GM23338 (cell line): ENCODE measurements at regions not wholly inside any gene's neighbourhood (a gene's known extent, or its start where the extent isn't known, plus 50 kb on each side); places are given as distances from the start of the nearest gene placed in this dataset.

ENCODE experiments used
- ATAC-seq: fragments of 200-7000 bp; cut with Tn5 transposase; 3 replicates; pipeline ENCODE4 v1.9.1; 2020
- DNase-seq: peaks from one replicate; pipeline ENCODE4 v3.0.0-alpha.2; 2015; ENCODE audit warnings: low spot score
- H2AFZ ChIP-seq: fragments of 200-600 bp; sonication (generic); 2 replicates; pipeline ENCODE4 v1.8.0; 2016; ENCODE audit warnings: antibody characterized with exemption, mild to moderate bottlenecking, moderate library complexity
- H3F3A ChIP-seq: fragments of 200-600 bp; sonication (generic); replicated peaks from 2 replicates; pipeline ENCODE4 v1.8.0; 2017; ENCODE audit warnings: antibody characterized with exemption, mixed run types, low read depth
- H3K27ac ChIP-seq: fragments of 200-600 bp; sonication (generic); 2 replicates; pipeline ENCODE4 v1.6.1; 2016; ENCODE audit warnings: low read depth
- H3K27me3 ChIP-seq: fragments of 200-600 bp; sonication (generic); 2 replicates; pipeline ENCODE4 v1.8.0; 2016; ENCODE audit warnings: mild to moderate bottlenecking, mixed run types, moderate library complexity; ENCODE audit not compliant: insufficient read depth
- H3K36me3 ChIP-seq: fragments of 200-600 bp; sonication (generic); 2 replicates; pipeline ENCODE4 v1.8.0; 2016; ENCODE audit warnings: mild to moderate bottlenecking; ENCODE audit not compliant: insufficient read depth
- H3K4me1 ChIP-seq: fragments of 200-600 bp; sonication (generic); 2 replicates; pipeline ENCODE4 v1.8.0; 2016; ENCODE audit warnings: mild to moderate bottlenecking, moderate library complexity; ENCODE audit not compliant: insufficient read depth
- H3K4me2 ChIP-seq: fragments of 200-600 bp; sonication (generic); 2 replicates; pipeline ENCODE4 v1.7.1; 2017; ENCODE audit warnings: mixed run types
- H3K4me3 ChIP-seq: fragments of 200-600 bp; sonication (generic); 2 replicates; pipeline ENCODE4 v1.6.1; 2016; ENCODE audit warnings: mixed run types
- H3K79me2 ChIP-seq: fragments of 200-600 bp; sonication (generic); replicated peaks from 2 replicates; pipeline ENCODE4 v1.8.0; 2017; ENCODE audit warnings: mild to moderate bottlenecking; ENCODE audit not compliant: insufficient read depth
- H3K9me2 ChIP-seq: fragments of 200-600 bp; sonication (generic); 2 replicates; pipeline ENCODE4 v1.8.0; 2017; ENCODE audit not compliant: insufficient read depth
- H4K20me1 ChIP-seq: fragments of 200-600 bp; sonication (generic); replicated peaks from 2 replicates; pipeline ENCODE4 v1.8.0; 2017; ENCODE audit warnings: mild to moderate bottlenecking; ENCODE audit not compliant: insufficient read depth
- H3K27ac Mint-ChIP-seq: 2 replicates; pipeline ENCODE4 v1.8.0; 2020; ENCODE audit warnings: inconsistent platforms, mild to moderate bottlenecking, moderate library complexity, mixed read lengths
- H3K27me3 Mint-ChIP-seq: 3 replicates; pipeline ENCODE4 v1.8.0; 2022; ENCODE audit warnings: low read depth, mild to moderate bottlenecking, moderate library complexity, mixed read lengths, inconsistent platforms; ENCODE audit not compliant: insufficient read depth, poor library complexity
- H3K36me3 Mint-ChIP-seq: 3 replicates; pipeline ENCODE4 v1.8.0; 2021; ENCODE audit warnings: low read depth, mild to moderate bottlenecking, inconsistent platforms, moderate library complexity, mixed read lengths
- H3K4me1 Mint-ChIP-seq: 3 replicates; pipeline ENCODE4 v1.8.0; 2020; ENCODE audit warnings: mild to moderate bottlenecking, inconsistent platforms, mixed read lengths
- H3K4me3 Mint-ChIP-seq: 3 replicates; pipeline ENCODE4 v1.8.0; 2021; ENCODE audit warnings: moderate library complexity, mild to moderate bottlenecking, inconsistent platforms, mixed read lengths
- H3K9me3 Mint-ChIP-seq: 3 replicates; pipeline ENCODE4 v1.8.0; 2020; ENCODE audit warnings: moderate library complexity, mild to moderate bottlenecking, inconsistent platforms, mixed read lengths
- CREB1 ChIP-seq: fragments of 250-450 bp; sonication (Bioruptor Pico); IDR thresholded peaks from 2 replicates; pipeline ENCODE4 v1.5.0; 2020; ENCODE audit warnings: low read depth, mild to moderate bottlenecking, moderate library complexity
- CTCF ChIP-seq, 2 experiments: fragments of 200-600 bp in 1 of 2; sonication (generic) in 1 of 2; conservative IDR thresholded peaks; 2 replicates each; pipeline versions ENCODE4 v1.5.1 to v1.6.1; 2016 to 2017; ENCODE audit warnings: antibody characterized with exemption in 2 of 2, low read depth in 2 of 2, mild to moderate bottlenecking in 2 of 2, moderate library complexity in 1 of 2
- ETS1 ChIP-seq: IDR thresholded peaks from 2 replicates; pipeline ENCODE4 v1.6.1; 2016; ENCODE audit warnings: antibody characterized with exemption
- EZH2 ChIP-seq: fragments of 200-600 bp; sonication (generic); IDR thresholded peaks from one replicate; pipeline ENCODE4 v1.8.0; 2017; ENCODE audit warnings: antibody characterized with exemption, mild to moderate bottlenecking, low read depth; ENCODE audit not compliant: unreplicated experiment
- EZH2phosphoT487 ChIP-seq: fragments of 200-600 bp; sonication (generic); IDR thresholded peaks from one replicate; pipeline ENCODE4 v1.8.1; 2018; ENCODE audit warnings: antibody characterized with exemption; ENCODE audit not compliant: unreplicated experiment
- JUNB ChIP-seq: IDR thresholded peaks from one replicate; pipeline ENCODE4 v1.6.1; 2016; ENCODE audit warnings: antibody characterized with exemption; ENCODE audit not compliant: unreplicated experiment
- NANOG ChIP-seq: IDR thresholded peaks from 2 replicates; pipeline ENCODE4 v1.6.1; 2016; ENCODE audit warnings: antibody characterized with exemption, borderline replicate concordance
- POLR2AphosphoS5 ChIP-seq: IDR thresholded peaks from 2 replicates; pipeline ENCODE4 v1.6.1; 2016; ENCODE audit warnings: antibody characterized with exemption, low read depth
- REST ChIP-seq: IDR thresholded peaks from one replicate; pipeline ENCODE4 v1.6.1; 2018; ENCODE audit warnings: antibody characterized with exemption; ENCODE audit not compliant: unreplicated experiment
- STAT1 ChIP-seq: IDR thresholded peaks from one replicate; pipeline ENCODE4 v1.6.1; 2016; ENCODE audit warnings: antibody characterized with exemption; ENCODE audit not compliant: unreplicated experiment
- ZNF114 ChIP-seq: fragments of 250-450 bp; sonication (Bioruptor Pico); IDR thresholded peaks from 2 replicates; pipeline ENCODE4 v1.5.0; 2020; ENCODE audit warnings: mild to moderate bottlenecking, moderate library complexity
- ZNF331 ChIP-seq: fragments of 250-450 bp; sonication (Bioruptor Pico); IDR thresholded peaks from 2 replicates; pipeline ENCODE4 v1.5.0; 2020; ENCODE audit warnings: low read depth, mild to moderate bottlenecking, moderate library complexity
- ZNF462 ChIP-seq: fragments of 250-450 bp; sonication (Bioruptor Pico); IDR thresholded peaks from 2 replicates; pipeline ENCODE4 v1.5.0; 2020; ENCODE audit warnings: mild to moderate bottlenecking, moderate library complexity

- H3K27me3 Mint-ChIP-seq = peaks cover 2% of the 10 kb centered on the region
- no peak for TF ChIP-seq ETS1
- no peak for TF ChIP-seq EZH2
- no peak for TF ChIP-seq NANOG
- TF ChIP-seq JUNB = no peak
- no peak for TF ChIP-seq REST
- TF ChIP-seq ZNF331 = no peak
- TF ChIP-seq STAT1 = no peak
- no peak for TF ChIP-seq POLR2AphosphoS5
- no peak for TF ChIP-seq ZNF462 (CRISPR knock-in tag)
- no peak for TF ChIP-seq CREB1
- TF ChIP-seq CTCF (conservative IDR thresholded peaks at IDR 0.05; ENCODE audit: low read depth in 2 of 2) = no peak
- TF ChIP-seq ZNF114 (CRISPR knock-in tag) = no peak
- TF ChIP-seq EZH2phosphoT487 = no peak
- ATAC-seq = no peak
- H3K9me2 ChIP-seq = no peaks in the 10 kb centered on the region
- H3K4me3 Mint-ChIP-seq = no peak overlapping the region
- H3K9me3 Mint-ChIP-seq = no peaks in the 10 kb centered on the region
- no peaks in the 10 kb centered on the region for H3K4me1 Mint-ChIP-seq
- no peaks in the 10 kb centered on the region for H3K36me3 Mint-ChIP-seq
- no peaks in the 10 kb centered on the region for H3F3A ChIP-seq
- no peak overlapping the region for H3K27ac ChIP-seq
- H3K79me2 ChIP-seq = no peaks in the 10 kb centered on the region
- no peaks in the 10 kb centered on the region for H3K4me1 ChIP-seq
- H3K4me2 ChIP-seq = no peak overlapping the region
- DNase-seq = no peak
- no peaks in the 10 kb centered on the region for H3K27me3 ChIP-seq
- no peaks in the 10 kb centered on the region for H4K20me1 ChIP-seq
- no peak overlapping the region for H3K27ac Mint-ChIP-seq
- no peaks in the 10 kb centered on the region for H3K36me3 ChIP-seq
- H3K4me3 ChIP-seq = no peak overlapping the region
- no peak overlapping the region for H2AFZ ChIP-seq
Measured at GRCh38 chr3:150264561-150265279, 143.4 kb upstream of the TSC22D2 start.
